Amniotic stem cell (primary cell): ENCODE measurements at regions not wholly inside any gene's neighbourhood (a gene's known extent, or its start where the extent isn't known, plus 50 kb on each side); places are given as distances from the start of the nearest gene placed in this dataset.
A peak's percentile ranks its signal among the peaks of the same experiment; 100 is the strongest.
"Not testable (repeated sequence)": the region's sequence is repeated elsewhere in the genome, so short reads cannot be mapped to it uniquely, and the experiment has no call there.

Experiments
- DNase-seq: peaks from one replicate; lab custom pipeline; 2025; lab: John Stamatoyannopoulos, UW

DNA sequence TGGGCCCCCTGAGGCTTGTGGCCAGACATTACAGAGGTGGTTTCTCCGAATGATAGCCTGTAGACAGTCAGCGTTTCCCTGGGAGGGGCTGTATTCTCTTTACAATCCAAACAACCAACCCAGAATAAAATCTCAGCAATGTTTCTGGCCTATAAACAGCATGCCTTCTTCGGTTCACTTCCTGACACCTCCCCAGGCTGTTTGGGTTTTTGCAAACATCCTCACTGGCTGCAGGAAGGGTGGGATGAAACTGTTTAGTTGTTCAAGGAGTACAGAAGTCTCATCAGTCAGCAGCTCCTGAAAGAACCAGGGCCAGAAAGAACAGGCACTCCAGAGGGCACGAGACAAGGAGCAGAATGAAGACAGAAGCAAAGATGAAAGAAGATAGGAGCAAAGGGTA, 350.0 kb downstream of the QKI start:
- no peak for DNase-seq

DNA sequence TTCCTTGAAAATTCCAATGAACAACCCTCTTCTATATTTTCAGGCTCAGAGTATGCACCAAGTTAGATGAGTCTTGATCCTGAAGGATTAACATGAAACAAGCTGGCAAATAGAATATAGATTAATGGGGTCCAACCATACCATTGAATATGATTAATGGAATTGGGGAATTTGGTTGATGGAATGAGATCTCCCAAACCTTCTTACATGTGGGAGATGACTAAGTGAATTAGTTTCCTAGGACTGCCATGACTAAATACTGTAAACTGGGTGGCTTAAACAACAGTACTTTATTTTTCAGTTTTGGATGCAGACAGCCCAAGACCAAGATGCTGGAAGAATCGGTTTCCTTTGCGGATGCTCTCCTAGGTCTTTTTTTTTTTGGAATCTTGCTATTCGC, 347.0 kb downstream of the QKI start:
- DNase-seq = no peak

DNA sequence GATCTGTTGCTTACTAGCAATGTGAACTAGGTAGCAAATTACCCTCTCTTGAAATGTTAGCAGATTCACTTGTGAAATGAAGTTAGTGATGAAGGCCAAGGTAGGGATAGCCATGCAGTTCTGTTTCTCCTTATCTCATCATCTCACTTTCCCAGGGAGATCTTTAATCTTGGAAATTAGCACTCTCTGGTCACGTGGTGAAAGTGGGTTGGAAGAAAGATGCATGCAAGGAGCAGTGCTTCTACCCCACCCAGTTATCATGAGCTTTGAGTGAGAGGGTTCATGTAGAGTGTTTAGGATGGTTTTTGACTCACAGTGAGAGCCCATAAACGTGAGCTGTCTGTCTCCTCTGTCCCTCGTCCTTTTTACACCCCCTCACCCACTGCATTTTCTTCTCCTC, 346.3 kb downstream of the QKI start:
- DNase-seq = no peak

DNA sequence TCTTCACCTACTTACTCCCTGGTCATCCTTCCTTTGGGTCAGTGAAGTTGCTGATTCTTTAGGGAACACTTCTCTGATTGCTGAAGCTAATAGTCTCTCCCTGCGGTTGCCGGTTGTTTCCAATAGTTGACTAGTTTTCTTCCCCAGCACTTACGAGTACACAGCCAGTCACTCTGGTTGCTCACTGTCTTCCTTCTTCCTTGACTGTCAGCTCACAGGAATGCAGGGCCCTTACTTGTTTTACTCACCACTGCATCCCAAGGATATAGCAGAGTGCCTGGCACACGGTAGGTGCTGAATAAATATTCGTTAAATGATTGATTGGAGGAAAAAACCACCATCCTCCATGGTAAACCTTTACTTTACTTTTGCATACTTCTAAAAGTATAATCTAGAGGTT, 345.0 kb downstream of the QKI start:
- no peak for DNase-seq

DNA sequence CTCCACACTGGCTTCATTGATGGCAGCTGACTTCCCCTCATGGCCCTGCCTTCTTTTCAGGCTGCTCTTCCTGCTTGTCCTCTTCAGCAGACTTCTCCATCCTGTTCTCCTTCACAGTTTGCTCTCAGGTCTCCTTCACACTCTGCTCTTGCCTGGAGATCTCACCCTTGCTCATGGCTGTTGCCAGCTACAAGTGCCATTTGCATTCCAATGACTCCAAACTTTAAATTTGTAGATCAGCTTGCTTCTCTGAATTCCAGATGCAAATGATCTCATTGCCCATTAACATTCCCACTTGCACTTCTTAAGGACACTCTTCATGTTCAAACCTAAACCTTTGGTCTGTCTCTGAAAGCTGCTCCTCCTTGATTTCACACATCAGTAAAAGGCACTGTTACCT, 343.0 kb downstream of the QKI start:
- no peak for DNase-seq

DNA sequence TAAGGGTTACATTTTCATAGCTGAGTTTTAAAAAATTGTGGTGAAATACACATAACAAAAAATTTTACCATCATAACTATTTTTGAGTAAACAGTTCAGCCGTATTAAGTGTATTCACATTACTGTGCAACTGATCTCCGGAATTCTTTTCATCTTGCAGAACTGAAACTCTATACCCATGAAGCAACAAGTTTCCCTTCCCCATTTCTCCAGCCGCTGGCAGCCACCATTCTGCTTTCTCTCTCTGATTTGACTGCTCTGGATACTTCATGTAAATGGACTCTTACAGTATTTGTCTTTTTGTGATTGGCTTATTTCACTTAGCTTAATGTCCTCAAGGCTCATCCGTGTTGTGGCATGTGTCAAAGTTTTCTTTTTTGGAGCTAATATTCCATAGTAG, 341.6 kb downstream of the QKI start:
- DNase-seq = no peak

DNA sequence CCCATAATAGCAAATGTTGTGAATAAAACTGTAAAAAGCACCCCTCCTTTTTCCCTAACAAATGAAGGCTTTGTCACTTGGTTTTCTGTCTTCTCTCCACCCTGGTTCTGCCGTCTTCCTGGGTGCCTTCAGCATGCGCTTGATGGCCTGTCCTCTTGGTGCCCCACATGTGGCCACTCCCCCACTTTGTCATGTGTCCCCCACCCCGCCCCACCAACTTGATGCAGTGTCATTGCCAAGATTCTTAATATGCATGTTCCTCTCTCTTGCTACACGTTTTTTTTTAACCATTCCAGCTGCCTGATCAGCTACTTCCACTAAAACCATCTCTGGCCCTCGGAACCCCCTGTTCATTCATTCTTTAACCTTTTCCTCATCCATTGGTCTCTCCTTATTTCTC, 340.3 kb downstream of the QKI start:
- DNase-seq = no peak

DNA sequence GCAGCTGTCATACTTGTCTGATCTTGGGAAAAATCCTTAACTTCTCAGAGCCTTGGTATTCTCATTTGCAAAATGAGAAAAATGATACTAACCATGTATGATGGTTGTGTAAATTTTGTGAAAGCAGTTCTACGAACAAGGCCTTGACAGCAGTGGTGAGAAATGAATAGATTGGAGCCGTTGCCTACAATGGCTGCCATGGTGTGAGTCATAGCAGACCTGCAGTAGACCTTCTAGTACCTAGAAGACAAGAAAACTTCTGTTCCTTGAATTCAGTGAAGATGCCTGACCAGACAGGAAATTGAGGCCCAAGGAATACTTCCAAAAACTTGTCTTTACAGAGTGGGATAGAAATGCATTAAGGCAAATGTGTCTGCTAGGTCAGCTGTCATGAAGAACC, 338.9 kb downstream of the QKI start:
- no peak for DNase-seq

DNA sequence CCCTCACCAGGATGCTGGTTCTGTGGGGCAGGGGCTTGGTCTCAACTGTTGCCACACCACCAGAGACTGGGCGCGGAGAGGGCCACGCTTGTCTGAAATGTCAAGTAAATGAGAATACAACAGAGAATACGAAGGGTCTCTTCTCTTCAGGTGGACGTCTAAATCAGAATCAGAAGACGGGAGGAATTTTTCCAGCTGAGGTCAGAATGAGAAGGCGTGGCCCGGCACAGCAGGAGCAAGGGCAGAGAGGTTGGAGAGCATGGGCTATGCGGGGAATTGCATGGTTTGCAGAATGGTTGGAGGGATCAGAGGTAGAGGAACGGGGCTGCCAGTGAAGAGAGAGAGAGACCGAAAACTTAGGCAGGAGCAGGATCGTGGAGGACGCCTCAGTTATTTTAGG, 337.9 kb downstream of the QKI start:
- no peak for DNase-seq

DNA sequence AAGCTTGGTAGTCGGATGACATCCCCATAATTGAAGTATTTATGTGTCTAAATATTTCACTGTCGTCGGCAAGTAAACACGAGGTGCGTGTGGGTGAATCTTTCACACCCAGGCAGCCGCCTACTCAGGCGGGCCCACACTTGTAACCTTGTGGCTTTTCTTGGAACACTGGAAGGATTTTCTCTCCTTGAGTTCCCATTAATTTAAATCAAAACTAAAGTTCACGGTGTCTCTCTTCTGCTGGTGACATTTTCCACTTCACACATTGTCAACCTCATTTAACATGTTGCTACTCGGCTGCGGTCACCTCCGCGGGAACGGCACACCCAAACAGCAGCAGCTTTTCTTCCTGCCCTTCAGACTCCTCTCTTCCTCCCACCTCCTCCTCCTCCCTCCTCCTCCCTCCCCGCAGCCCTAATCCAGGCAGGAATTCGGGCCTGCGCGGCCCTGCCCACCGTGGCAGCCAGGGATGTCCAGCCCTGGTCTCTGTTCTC, 336.6 kb downstream of the QKI start:
- no peak for DNase-seq

DNA sequence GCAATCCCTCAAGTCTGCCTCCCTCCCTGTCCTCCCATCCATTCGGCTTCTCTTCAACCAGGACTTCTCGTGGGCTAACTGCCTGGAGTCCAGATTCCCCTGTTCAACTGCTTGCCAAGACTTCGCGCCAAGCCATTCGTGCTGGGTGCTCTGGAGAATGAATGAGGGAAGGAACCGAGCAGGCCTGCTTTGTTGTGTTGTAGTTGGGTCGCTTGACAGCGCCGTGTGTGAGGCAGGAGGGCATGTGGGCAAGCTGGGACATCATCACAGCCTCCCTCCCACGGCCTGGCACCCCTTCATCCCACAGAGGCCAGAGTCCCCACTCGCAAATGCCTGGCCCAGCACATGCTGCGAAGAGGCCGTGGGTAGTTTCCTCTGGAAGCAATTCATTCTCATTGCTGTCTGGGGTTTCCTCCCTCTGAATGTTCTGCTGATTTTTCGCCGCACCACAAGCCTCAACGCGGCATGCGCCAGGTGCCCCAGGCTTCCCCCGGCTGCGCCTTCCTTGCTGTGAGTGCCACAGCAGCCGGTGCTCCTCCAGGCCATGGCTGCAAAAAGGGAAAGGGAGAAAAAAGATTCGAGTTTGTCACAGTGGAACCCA, 336.0 kb downstream of the QKI start:
- DNase-seq = no peak

DNA sequence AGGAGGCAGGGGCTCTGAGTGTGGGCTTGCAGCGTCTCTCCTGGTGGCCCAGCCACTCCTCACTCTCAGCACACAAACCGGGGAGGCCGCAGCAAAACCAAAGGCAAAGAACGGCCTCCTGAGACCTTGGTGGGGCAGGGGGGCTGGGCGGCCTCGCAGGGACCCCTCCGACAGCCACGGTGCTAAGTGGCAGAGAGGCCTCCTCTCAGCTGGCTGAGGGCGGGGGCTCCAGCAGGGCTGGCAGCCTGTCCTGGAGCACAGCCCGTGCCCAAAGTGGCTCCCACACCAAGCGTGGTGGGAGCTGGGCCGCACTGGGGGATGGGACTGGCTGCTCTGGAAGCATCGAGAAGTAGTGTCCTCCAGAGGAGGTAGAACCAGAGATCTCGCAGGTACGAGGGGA, 334.4 kb downstream of the QKI start:
- no peak for DNase-seq

DNA sequence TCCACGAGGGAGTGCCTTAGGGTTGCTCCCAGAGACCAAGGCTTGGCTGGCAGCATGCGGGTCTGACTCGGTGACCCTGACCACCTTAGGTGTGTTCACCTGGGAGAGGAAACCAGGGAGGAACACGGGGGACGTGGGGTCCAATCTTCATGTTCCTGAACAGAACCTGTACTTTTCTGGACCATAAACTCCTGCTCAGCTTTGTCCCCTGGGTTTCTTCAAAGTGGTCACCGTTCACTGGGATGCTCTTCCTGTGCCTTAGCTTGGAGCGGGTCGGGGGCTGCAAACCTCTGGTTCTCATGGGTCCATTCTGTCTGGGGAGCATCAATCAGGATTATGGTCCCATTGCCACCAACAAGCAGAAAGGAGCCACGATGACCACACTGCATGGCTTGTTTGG, 333.5 kb downstream of the QKI start:
- DNase-seq = no peak

DNA sequence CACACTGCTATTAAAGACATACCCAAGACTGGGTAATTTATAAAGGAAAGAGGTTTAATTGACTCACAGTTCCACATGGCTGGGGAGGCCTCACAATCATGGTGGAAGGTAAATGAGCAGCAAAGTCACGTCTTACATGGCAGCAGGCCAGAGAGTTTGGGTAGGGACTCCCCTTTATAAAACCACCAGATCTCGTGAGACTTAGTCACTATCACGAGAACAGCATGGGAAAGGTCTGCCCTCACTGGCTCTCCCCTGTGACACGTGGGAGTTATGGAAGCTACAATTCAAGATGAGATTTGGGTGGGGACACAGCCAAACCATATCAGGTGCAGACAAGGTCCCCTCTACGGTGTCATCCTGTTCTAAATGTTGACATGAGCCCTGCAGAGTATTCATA, 332.5 kb downstream of the QKI start:
- DNase-seq = not testable (repeated sequence)

DNA sequence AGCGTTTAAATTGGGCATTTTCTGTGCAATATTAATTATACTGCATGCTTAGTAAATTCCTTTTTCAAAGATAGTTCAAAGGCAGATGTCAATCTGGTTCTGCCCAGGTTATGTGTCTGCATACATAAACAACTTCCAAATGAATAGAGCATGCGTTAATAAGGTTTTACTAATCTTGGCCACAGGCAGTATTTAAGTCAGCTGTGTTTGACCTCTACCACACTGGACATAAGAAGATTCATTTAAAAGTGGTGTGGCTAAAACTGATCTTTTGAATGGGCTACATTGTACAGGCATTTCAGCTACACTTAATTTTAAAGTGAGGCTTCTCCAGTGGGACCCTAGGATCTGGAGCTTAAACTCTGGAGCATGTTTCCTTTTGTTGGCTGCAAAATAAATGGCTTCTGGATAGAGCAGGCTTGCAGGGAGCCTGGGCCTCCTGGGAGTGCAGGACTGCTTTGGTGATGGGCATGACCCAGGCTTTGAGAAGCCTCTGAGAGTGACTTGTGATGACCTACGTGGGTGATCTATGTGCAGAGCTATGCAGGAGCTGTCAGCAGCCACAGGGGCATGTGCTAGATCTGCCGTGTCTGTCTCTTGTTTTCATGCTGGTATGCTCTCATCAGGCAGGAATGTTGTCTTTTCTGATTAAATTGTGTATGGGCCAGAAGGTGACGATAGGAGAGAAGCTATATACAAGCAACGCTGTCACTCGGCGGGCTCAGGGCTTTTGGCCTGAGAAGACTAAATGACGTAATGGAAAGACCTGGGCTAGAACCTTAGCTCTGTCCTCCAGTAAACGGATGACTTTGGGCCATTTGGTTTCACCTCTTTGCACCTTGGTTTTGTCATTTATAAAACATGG, 331.2 kb downstream of the QKI start:
- peak; percentile 88 for DNase-seq

DNA sequence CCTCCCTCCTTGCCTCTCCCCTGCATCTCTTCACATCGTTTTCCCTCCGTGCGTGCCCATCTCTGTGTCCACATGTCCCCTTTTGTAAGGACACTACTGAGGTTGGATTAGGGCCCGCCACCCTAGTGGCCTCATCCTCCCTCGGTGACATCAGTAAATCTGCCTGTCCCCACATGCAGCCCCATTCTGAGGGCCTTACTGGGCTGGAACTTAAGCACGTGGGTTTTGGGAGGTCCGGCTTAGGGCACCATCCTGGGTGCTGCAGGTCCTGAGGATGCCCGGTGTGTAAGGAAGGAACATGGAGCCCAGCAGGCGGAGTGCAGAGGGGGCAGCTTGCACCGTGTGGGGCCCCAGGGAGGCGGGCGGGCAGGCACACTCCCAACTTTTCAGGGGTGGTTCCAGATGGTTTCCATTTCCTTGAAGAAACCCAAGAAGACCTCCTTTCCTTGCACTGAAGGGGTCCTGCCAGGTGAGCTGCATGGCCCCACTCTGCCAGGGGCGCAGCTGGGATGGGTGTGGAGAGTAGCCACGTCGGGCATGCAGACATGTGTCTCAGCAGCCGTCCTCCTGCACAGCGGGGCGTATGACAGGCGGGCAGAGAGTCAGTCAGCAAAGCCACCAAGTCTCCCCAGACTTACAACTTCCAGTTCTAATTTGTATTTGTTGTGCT, 329.9 kb downstream of the QKI start:
- no peak for DNase-seq

DNA sequence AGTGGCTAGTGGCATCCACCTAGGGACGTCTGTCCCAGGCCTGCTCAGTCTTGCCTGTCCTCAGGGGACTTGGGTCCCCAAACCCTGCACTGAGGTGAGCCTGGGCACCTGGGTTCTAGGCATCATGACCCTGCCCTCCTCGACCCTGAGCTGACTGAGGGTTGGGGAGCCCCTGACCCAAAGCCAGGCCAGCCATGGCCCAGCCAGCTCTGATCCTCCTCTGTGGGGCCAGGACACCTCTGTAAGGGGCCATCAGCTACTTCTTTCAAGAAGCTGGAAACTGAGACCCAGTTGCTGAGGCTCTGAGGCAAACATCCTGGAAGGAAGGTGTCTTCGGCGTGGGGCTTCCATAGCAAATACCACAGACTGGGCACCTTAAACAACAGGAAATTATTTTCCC, 329.3 kb downstream of the QKI start:
- DNase-seq = no peak

DNA sequence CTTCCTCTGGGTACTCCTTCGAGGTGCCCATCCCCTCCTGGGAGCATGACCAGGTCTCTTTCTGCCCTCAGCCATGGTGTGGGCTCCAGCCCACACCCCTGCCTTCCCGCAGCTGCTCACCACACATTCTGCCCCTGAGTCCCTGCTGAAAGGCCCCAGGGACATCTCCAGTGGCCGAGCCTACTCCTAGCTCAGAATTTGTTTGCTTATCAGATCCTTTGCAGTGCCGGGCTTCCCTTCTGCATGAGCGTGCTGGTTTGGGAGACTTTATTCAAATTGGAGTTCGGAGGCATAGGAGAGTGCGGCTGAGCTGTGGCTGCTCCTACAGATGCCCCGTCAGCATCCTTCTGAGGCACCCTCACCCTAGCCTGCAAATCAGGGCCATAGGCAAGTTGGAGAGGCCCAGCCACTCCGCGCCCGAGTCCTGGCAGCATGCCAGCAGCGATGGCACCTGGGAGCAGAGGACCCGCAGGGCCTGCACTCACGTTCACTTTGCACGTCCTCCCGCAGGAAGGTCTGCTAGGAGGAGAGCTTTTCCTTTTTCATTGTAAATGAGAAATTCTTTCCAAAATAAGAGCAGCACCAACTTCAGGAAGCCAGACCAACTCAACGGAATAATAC, 327.3 kb downstream of the QKI start:
- no peak for DNase-seq

DNA sequence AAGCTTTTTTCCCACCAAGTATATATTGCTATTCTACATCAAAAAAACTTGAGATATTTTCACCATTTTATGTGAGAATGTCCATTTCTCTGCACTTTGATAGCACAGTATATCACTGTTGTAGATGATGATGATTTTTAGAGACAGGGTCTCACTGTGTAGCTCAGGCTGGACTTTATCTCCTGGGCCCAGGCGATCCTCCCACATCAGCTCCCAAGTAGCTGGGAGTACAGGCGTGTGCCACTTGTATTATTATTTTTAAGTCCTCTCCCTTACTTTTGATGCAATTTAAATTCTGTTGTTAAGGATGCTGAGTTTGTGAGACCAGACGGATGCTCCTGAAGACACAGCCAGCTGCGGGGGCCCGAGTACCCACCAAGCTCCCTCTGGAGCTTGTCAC, 326.8 kb downstream of the QKI start:
- DNase-seq = no peak

DNA sequence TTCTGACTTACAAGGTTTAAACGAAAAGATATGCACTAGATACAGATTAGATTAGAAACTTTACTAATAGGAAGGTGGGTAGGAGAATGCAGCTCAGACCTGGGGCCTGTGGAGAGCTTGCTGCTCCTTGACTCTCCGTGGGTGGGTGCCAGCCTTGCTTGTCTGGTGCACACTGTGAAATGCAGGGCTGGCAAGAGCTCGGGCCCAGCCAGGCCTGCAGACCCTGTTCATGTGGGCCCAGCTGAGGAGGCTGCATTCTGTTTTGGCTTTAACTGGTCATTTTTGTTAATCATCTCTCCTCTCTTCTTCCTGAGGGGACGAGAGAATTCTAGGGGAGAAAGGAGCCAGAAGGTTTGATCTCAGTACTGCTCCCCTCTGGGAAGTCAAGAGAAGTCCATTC, 325.4 kb downstream of the QKI start:
- DNase-seq = no peak

DNA sequence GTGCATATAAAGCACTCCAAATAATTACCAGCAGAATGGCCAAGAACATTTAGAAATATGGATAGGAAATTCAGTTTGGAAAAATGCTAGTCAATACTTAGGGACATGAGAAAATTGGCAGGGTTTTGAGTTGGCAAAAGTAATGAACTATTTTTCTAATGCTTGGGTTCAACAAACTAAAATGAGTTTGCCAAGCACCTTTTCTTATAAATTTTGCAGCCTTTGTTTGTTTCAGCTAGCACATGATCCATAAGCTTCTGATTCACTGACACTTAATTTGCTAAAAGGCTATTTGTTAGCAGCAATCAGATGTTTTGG, 324.8 kb downstream of the QKI start:
- DNase-seq = no peak

DNA sequence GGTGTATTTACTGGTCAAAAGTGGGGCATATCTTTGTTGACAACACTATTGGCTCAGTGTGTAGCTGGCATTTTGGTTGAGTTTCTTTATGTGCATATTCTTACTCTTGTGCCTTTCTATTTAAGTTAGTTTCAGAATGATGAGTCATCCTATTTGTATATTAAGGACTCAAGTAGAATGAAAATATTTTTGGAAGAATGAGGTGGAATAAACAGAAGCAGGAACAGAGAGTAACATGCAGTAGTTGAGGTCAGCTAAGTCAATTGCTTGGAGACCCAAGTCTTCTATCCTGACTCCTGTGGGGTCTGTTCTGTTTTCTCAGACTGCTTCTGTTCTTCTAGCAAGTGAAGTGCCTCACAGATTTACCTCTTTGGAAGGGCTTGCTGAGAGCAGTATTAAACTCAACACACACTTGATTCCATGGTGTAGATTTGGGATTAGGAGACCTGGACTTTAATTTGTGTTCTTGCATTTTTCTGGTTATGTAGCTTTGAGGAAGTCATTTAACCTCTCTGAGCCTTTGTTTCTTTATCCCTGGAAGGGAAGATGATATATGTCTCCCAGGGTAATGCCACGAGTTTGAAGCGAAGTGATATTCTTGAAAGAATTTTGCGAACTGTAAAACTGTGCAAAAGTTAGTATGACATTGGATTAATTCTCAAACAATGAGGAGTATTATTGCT, 324.3 kb downstream of the QKI start:
- no peak for DNase-seq
